ENCODE measurements at regions not wholly inside any gene's neighbourhood (a gene's known extent, or its start where the extent isn't known, plus 50 kb on each side); places are given as distances from the start of the nearest gene placed in this dataset.

DNA sequence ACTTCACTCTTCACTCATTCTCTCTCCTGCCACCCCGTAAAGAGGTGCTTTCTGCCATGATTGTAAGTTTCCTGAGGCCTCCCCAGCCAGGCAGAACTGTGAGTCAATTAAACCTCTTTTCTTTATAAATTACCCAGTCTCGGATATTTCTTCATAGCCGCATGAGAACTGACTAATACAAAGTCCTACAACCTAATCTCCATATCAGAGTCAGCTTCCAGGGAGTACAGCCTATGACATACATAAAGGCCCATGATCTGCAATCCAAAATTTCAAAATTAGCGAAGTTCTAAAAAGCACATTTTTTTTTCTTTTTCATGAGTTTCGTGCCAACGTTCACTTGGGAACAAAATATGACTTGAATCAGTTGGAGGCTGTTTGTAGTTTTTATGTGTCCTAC lies 256.9 kb upstream of the DUSP10 start:
- TF ChIP-seq, protein P1, sequence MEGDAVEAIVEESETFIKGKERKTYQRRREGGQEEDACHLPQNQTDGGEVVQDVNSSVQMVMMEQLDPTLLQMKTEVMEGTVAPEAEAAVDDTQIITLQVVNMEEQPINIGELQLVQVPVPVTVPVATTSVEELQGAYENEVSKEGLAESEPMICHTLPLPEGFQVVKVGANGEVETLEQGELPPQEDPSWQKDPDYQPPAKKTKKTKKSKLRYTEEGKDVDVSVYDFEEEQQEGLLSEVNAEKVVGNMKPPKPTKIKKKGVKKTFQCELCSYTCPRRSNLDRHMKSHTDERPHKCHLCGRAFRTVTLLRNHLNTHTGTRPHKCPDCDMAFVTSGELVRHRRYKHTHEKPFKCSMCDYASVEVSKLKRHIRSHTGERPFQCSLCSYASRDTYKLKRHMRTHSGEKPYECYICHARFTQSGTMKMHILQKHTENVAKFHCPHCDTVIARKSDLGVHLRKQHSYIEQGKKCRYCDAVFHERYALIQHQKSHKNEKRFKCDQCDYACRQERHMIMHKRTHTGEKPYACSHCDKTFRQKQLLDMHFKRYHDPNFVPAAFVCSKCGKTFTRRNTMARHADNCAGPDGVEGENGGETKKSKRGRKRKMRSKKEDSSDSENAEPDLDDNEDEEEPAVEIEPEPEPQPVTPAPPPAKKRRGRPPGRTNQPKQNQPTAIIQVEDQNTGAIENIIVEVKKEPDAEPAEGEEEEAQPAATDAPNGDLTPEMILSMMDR (IDR thresholded peaks at IDR 0.05; ENCODE audit: poor library complexity) = no peak
- no peak for TF ChIP-seq EZH2 (IDR thresholded peaks at IDR 0.05; ENCODE audit: borderline replicate concordance)
- no peak for TF ChIP-seq EZH2phosphoT487 (IDR thresholded peaks at IDR 0.05; ENCODE audit: low read depth, severe bottlenecking, unreplicated experiment)

Data from hepatocyte (in vitro differentiated cells).